Activated CD4-positive, alpha-beta T cell treated with anti-CD3 and anti-CD28 coated beads for 24 hours (primary cell): ENCODE measurements at regions not wholly inside any gene's neighbourhood (a gene's known extent, or its start where the extent isn't known, plus 50 kb on each side); places are given as distances from the start of the nearest gene placed in this dataset.
"Not testable (repeated sequence)": the region's sequence is repeated elsewhere in the genome, so short reads cannot be mapped to it uniquely, and the experiment has no call there.

Source experiments
- DNase-seq, 2 donors: peaks; one replicate each; pipeline ENCODE4 v3.0.0-alpha.2; 2020; ENCODE audit warnings: low read depth in 2 of 2

- not testable (repeated sequence) for DNase-seq
Observed at GRCh38 chr3:195974281-195974680, 65.9 kb upstream of the TNK2 start.

- not testable (repeated sequence) for DNase-seq
Observed at GRCh38 chr3:195970873-195971272, 62.5 kb upstream of the TNK2 start.

GRCh38 chr3:195969838-195970776 is 61.8 kb upstream of the TNK2 start:
- DNase-seq: not testable (repeated sequence)

- not testable (repeated sequence) for DNase-seq
Observed at GRCh38 chr3:195969341-195969740, 61.0 kb upstream of the TNK2 start.

GRCh38 chr3:195968104-195968503 is 59.8 kb upstream of the TNK2 start:
- DNase-seq: not testable (repeated sequence)

GRCh38 chr3:195967387-195967720 is 59.0 kb upstream of the TNK2 start:
- not testable (repeated sequence) for DNase-seq

GRCh38 chr3:195966563-195967386 is 58.4 kb upstream of the TNK2 start:
- not testable (repeated sequence) for DNase-seq

- not testable (repeated sequence) for DNase-seq
Observed at GRCh38 chr3:195965217-195965616, 56.9 kb upstream of the TNK2 start.

GRCh38 chr3:195964318-195965107 is 56.2 kb upstream of the TNK2 start:
- DNase-seq: not testable (repeated sequence)

- DNase-seq: not testable (repeated sequence)
Observed at GRCh38 chr3:195962222-195962621, 53.9 kb upstream of the TNK2 start.

GRCh38 chr3:195960971-195961775 is 52.8 kb upstream of the TNK2 start:
- peak in 1 of 2 donors; percentile 7 for DNase-seq

GRCh38 chr3:195960164-195960563 is 51.8 kb upstream of the TNK2 start:
- DNase-seq: not testable (repeated sequence)

- DNase-seq: not testable (repeated sequence)
Observed at GRCh38 chr3:195959367-195960157, 51.2 kb upstream of the TNK2 start.

- DNase-seq: not testable (repeated sequence)
Observed at GRCh38 chr3:195958736-195959135, 50.4 kb upstream of the TNK2 start.
